OCI-LY3 (cell line): ENCODE measurements at regions not wholly inside any gene's neighbourhood (a gene's known extent, or its start where the extent isn't known, plus 50 kb on each side); places are given as distances from the start of the nearest gene placed in this dataset.

Experiments used
- H2AFZ ChIP-seq: fragments of 200-600, 300-600 bp; shearing (Covaris generic); 2 replicates; pipeline ENCODE4 v1.6.0; 2014; ENCODE audit warnings: antibody characterized with exemption, low read depth, low read length
- H3K27ac ChIP-seq: fragments of 200-600, 300-600 bp; sonication (generic); 2 replicates; pipeline ENCODE4 v1.5.1; 2014; ENCODE audit warnings: mild to moderate bottlenecking, low read length, moderate library complexity, mixed read lengths
- H3K27me3 ChIP-seq: fragments of 200-600, 300-600 bp; sonication (generic); 2 replicates; pipeline ENCODE4 v1.6.1; 2014; ENCODE audit warnings: low read depth, low read length, mixed read lengths
- H3K36me3 ChIP-seq: fragments of 200-600, 300-600 bp; sonication (generic); replicated peaks from 2 replicates; pipeline ENCODE3; 2014; ENCODE audit warnings: low read depth, low read length, mixed read lengths
- H3K4me1 ChIP-seq: fragments of 300-600, 200-600 bp; sonication (generic); 2 replicates; pipeline ENCODE4 v1.6.1; 2014; ENCODE audit warnings: low read length, mixed read lengths
- H3K4me2 ChIP-seq: fragments of 200-600, 300-600 bp; sonication (generic); 2 replicates; pipeline ENCODE4 v1.6.1; 2014; ENCODE audit warnings: low read length, mixed read lengths
- H3K4me3 ChIP-seq: fragments of 300-600, 200-600 bp; sonication (generic); 2 replicates; pipeline ENCODE4 v1.5.1; 2014; ENCODE audit warnings: antibody characterized with exemption, mild to moderate bottlenecking, low read length, moderate library complexity
- H3K79me2 ChIP-seq: fragments of 300-600, 200-600 bp; shearing (Covaris generic); 2 replicates; pipeline ENCODE4 v1.6.1; 2014; ENCODE audit warnings: mild to moderate bottlenecking, low read length, mixed read lengths
- H3K9ac ChIP-seq: fragments of 300-600, 200-600 bp; shearing (Covaris generic); 2 replicates; pipeline ENCODE4 v1.6.0; 2014; ENCODE audit warnings: mild to moderate bottlenecking, low read length, moderate library complexity
- H3K9me3 ChIP-seq: fragments of 200-600, 300-600 bp; shearing (Covaris generic); 2 replicates; pipeline ENCODE4 v1.6.1; 2014; ENCODE audit warnings: low read length, mixed read lengths; ENCODE audit not compliant: insufficient read depth
- H4K20me1 ChIP-seq: fragments of 200-600, 300-600 bp; sonication (generic); 2 replicates; pipeline ENCODE4 v1.6.1; 2016; ENCODE audit warnings: low read length, mixed read lengths; ENCODE audit not compliant: insufficient read depth
- CTCF ChIP-seq: fragments of 200-600, 300-600 bp; sonication (generic); IDR thresholded peaks from 2 replicates; pipeline ENCODE4 v1.5.1; 2014; ENCODE audit warnings: antibody characterized with exemption, low read length, low read depth
- EZH2phosphoT487 ChIP-seq: fragments of 200-600 bp; shearing (Covaris generic); IDR thresholded peaks from 2 replicates; pipeline ENCODE4 v1.6.1; 2018; ENCODE audit warnings: antibody characterized with exemption, mixed run types, low read depth

GRCh38 chr6:147728903-147729302, 220.4 kb downstream of the SAMD5 start:
- Histone ChIP-seq H3K4me1 (no peaks in the 10 kb centered on the region), H3K9me3 (no peaks in the 10 kb centered on the region), H2AFZ (no peak overlapping the region), H3K9ac (no peak overlapping the region), H3K36me3 (no peaks in the 10 kb centered on the region), H3K27me3 (no peaks in the 10 kb centered on the region), H4K20me1 (no peaks in the 10 kb centered on the region), H3K4me2 (no peak overlapping the region), H3K79me2 (no peaks in the 10 kb centered on the region), H3K4me3 (no peak overlapping the region), H3K27ac (no peak overlapping the region)
- TF ChIP-seq EZH2phosphoT487: no peak
- no peak for TF ChIP-seq CTCF

GRCh38 chr6:147733686-147734085, 225.2 kb downstream of the SAMD5 start:
- no peak overlapping the region for H3K27ac ChIP-seq
- no peaks in the 10 kb centered on the region for H3K9me3 ChIP-seq
- H4K20me1 ChIP-seq: no peaks in the 10 kb centered on the region
- H3K4me1 ChIP-seq: peaks cover 5% of the 10 kb centered on the region
- H3K4me3 ChIP-seq: no peak overlapping the region
- no peak overlapping the region for H2AFZ ChIP-seq
- TF ChIP-seq EZH2phosphoT487: no peak
- no peak for TF ChIP-seq CTCF
- H3K79me2 ChIP-seq: no peaks in the 10 kb centered on the region
- no peaks in the 10 kb centered on the region for H3K27me3 ChIP-seq
- no peak overlapping the region for H3K9ac ChIP-seq
- no peaks in the 10 kb centered on the region for H3K36me3 ChIP-seq
- no peak overlapping the region for H3K4me2 ChIP-seq

GRCh38 chr6:147734151-147734550, 225.7 kb downstream of the SAMD5 start:
- H3K36me3 ChIP-seq: no peaks in the 10 kb centered on the region
- no peak overlapping the region for H3K4me3 ChIP-seq
- no peak overlapping the region for H2AFZ ChIP-seq
- no peak overlapping the region for H3K27ac ChIP-seq
- no peak overlapping the region for H3K9ac ChIP-seq
- no peaks in the 10 kb centered on the region for H3K79me2 ChIP-seq
- H3K9me3 ChIP-seq: no peaks in the 10 kb centered on the region
- TF ChIP-seq EZH2phosphoT487: no peak
- no peak for TF ChIP-seq CTCF
- H3K27me3 ChIP-seq: no peaks in the 10 kb centered on the region
- H4K20me1 ChIP-seq: no peaks in the 10 kb centered on the region
- no peak overlapping the region for H3K4me2 ChIP-seq
- peaks cover 5% of the 10 kb centered on the region for H3K4me1 ChIP-seq

- Histone ChIP-seq H3K9ac (no peak overlapping the region), H3K27ac (no peak overlapping the region), H3K4me3 (no peak overlapping the region), H3K79me2 (no peaks in the 10 kb centered on the region), H3K36me3 (no peaks in the 10 kb centered on the region), H2AFZ (no peak overlapping the region), H3K27me3 (no peaks in the 10 kb centered on the region), H3K4me2 (no peak overlapping the region), H3K4me1 (peaks cover 5% of the 10 kb centered on the region), H3K9me3 (no peaks in the 10 kb centered on the region), H4K20me1 (no peaks in the 10 kb centered on the region)
- no peak for TF ChIP-seq EZH2phosphoT487
- TF ChIP-seq CTCF: no peak
These were observed 227.4 kb downstream of the SAMD5 start for GRCh38 chr6:147735924-147736323.
